HG02938 (cell line): ENCODE measurements at regions not wholly inside any gene's neighbourhood (a gene's known extent, or its start where the extent isn't known, plus 50 kb on each side); places are given as distances from the start of the nearest gene placed in this dataset.

Source experiments
- ATAC-seq: cut with Tn5 transposase; IDR thresholded peaks from one replicate; pipeline ENCODE4 v1.9.1; 2021; ENCODE audit warnings: mild to moderate bottlenecking, moderate library complexity; ENCODE audit not compliant: unreplicated experiment

DNA sequence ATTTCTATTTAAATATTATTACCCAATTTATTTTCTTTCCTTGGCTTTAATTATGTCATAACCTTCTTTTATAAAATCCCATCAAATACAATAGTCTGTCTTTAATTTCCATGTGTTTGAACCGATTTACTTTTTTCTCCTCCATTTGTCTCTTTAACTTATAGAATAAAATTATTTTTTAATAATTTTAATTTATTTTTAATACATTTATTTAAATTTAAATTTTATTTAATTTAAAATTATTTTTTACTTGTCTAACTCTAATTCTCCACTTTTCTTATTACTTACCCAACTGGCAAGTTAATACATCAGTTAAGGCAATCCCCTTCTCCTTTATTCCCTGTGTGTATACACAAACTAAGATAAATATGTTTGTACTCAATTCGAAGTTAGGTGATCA lies 817.6 kb upstream of the NR2F2 start:
- ATAC-seq: no peak

DNA sequence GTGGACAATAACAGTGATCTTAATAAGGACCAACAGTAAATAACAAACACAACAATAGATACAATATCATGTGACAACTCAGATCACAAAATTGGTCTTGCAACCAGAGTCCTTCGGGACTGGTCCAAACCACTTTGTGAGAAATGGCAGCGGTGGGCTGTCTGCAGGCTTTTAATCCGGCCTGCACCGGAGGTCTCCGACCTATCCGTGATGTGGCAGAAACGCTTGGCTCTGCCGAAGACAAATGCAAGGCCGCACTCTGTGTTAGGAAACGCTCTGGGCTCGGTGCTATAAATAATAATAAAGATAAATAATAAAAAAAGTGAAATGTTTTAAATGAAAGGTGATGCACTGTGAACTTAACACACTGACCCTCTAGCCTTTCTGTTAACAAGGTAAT lies 810.6 kb upstream of the NR2F2 start:
- ATAC-seq: no peak

DNA sequence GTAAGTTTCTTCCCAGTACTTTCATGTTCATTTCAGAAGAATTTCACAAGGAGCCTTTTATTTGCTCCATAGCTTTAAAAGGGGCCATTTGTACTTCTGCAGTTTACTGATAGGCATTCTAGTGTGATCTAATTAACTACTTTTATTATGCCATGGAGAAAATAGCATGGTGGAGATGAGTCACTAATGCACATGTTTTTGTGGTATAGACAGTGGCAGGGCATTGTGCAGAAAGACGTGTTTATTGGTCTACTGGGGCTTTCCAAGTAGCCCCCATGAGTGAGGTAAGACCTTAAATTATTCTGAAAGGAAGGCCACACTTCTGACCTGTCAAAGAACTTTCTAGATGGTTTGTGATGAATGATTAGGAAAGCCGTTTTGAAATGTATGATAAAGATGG lies 810.0 kb upstream of the NR2F2 start:
- ATAC-seq: no peak

- ATAC-seq: no peak
These were observed 809.6 kb upstream of the NR2F2 start for GRCh38 chr15:95520922-95521321.

GRCh38 chr15:95522533-95522932 lies 808.0 kb upstream of the NR2F2 start:
- ATAC-seq: no peak

DNA sequence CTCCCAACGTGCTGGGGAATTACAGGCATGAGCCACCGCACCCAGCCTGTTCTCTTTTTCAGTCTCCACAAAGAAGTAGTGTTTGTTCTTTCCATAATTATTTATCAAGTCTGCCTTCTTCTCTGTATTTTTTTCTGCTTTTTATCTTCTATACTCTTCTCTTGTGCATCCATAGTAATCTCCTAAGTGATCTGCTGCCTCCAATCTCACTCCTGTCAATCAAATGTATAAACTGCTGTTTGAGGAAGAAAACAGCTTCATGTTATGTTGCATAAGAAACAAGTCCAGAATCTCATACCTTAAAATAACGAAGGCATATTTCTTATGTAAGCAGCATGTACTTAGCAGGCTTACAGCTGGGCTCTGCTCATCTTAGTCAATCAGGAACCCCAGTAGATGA lies 801.6 kb upstream of the NR2F2 start:
- ATAC-seq: no peak

DNA sequence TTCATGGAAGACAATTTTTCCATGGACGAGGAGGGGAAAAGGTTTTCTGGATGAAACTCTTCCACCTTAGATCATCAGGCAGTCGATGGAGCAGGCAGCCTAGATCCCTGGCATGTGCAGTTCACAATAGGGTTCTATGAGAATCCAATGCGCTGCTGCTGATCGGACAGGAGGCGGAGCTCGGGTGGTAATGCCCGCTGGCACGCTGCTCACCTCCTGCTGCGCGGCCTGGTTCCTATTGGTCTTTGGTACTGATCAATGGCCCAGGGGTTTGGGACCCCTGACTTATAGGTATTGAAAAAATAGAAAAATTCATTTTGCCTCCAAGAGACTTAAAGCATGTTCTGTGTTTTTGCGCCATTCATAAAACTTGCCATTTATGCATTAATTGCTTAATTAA lies 793.9 kb upstream of the NR2F2 start:
- no peak for ATAC-seq

GRCh38 chr15:95538693-95539092 lies 791.8 kb upstream of the NR2F2 start:
- no peak for ATAC-seq

- no peak for ATAC-seq
These were observed 789.2 kb upstream of the NR2F2 start for GRCh38 chr15:95541301-95541700.

GRCh38 chr15:95549168-95549738 lies 781.2 kb upstream of the NR2F2 start:
- ATAC-seq: no peak

DNA sequence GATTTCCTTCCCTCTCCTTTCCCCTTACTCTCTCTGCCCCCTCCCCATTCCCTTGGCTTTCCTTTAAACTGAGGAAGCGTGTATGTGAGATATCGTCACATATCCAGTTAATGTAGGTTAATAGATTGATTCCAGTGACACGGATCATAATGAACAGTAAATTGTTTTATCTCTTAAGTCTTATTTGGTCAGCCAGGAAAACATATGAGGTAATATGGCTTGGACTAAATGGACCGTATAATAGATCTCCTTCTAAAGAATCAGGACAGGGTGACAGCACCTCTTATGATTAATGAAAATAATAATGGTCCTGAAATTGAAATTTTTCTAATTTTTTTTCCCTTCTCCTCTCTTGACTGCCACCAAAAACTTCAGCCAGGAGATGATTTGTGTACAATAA lies 779.8 kb upstream of the NR2F2 start:
- no peak for ATAC-seq

- ATAC-seq: no peak
These were observed 774.3 kb upstream of the NR2F2 start for GRCh38 chr15:95556225-95556624.

GRCh38 chr15:95556866-95557225 lies 773.7 kb upstream of the NR2F2 start:
- no peak for ATAC-seq

- no peak for ATAC-seq
These were observed 773.1 kb upstream of the NR2F2 start for GRCh38 chr15:95557226-95558046.

- no peak for ATAC-seq
These were observed 772.4 kb upstream of the NR2F2 start for GRCh38 chr15:95558131-95558530.

DNA sequence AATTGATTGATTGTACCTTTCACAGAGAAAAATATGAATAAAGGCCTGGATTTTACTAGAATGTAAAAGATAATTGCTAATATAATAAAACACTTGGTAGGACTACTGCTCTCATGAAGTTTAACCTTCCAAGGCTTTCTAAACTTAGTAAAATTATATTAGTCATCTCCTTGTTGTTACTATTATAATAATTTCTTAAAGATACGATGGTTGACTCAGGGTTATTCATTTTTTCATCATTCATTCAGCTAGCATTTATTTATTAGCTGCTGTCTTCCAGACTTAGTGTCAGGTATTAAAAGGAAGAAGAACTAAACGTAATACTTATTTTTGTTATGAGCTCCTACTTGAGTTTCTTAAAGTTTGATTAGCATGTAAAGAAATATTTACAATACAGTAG lies 771.6 kb upstream of the NR2F2 start:
- no peak for ATAC-seq

DNA sequence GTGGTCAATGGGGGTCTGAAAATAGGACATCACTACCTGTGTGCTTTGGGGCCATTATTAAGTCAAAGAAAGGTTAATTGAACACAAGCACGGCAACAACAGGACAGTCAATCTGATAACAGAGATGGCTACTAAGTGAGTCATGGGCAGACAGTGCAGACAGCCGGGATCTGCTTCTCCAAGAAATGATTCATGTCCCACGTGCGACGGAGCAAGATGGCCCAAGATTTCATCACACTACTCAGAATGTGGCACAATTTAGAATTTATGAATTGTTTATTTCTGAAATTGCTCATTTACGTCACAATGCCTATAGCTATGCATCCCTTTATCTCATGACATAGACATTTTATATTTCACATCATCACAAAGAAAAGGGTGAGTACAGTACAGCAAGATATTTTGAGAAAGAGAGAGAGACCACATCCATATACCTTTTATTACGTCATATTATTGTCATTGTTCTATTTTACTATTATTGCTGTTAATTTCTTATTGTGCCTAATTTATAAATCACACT lies 770.6 kb upstream of the NR2F2 start:
- no peak for ATAC-seq

- ATAC-seq: no peak
These were observed 769.0 kb upstream of the NR2F2 start for GRCh38 chr15:95561463-95561862.

DNA sequence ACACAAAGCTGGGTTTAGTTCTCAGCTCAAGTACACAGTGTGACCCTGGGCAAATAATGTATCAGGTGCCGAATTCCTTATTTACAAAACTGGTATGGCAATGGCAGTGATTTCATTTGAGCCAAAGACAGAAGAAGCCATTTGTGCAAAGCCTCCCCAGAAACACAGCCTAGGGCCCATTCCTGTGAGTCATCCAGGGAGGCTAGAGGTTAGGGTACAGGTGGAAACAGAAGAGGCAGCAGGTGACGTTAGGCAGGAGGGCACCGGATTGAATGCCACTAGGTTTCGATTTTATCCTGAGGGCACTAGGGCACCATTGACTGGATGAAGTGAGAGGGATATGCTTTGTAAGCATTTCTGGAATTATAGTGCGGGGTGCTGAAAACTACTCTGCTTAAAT lies 766.9 kb upstream of the NR2F2 start:
- no peak for ATAC-seq

DNA sequence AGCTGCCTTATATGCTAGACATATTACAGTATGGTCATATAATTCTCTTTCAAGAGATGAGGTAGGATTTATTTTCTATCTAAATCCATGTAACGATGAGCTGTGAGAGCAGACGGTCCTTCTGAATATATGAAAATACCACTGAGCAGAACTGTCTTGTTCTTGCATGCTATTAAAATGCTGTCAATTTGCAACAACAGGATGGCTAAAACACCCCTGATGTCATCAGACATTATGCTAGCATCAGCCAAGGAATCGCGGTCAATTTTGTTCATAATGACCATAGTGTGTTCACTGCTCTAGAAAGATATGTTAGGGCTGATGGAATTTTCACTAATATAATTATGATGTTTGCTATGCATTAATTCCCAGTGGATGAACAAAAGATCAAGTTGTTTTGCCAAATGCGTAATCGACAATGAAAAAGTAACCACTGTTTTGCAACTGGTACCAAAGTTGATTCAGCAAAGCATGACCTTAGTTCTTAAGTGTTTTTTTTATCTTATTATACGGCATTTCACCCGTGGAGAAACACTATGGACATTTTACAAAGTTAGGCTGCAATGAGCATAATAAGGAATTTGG lies 765.4 kb upstream of the NR2F2 start:
- no peak for ATAC-seq

DNA sequence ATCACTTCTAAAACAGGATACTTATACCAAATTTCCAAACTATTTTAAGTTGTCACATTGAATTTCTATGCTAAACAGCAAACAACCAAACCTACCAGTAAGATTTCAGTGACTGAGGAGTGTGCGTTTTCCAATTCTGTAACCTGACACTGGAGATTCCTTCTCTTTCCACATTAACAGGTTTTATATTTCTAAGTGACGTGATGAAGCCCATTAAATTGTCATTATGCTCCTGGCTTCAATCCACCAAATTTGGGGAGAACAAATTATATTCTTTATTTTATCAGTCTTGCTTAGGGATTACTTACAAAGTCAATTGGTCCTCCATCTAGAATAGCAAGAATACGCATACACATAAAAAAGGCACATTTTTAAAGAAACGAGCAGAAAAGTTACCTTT lies 764.8 kb upstream of the NR2F2 start:
- ATAC-seq: no peak

DNA sequence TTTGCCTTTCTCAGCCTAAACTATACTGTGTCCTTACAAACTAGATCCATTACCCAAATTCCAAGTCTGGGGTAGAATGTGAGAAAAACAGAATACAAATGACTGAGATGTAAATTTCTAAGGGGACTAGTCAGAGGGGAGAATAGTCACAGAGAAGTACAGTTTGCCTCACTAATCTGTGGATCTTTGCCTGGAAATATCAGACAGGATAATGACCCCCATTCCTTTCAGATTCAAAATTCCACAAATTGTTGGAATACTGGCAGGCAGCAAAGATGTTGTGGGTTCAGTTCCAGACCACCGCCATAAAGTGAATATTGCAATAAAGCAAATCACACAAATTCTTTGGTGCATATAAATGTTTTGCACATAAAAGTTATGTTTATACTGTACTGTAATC lies 762.8 kb upstream of the NR2F2 start:
- no peak for ATAC-seq
